Superior temporal gyrus (tissue), 1 donor: ENCODE measurements at regions not wholly inside any gene's neighbourhood (a gene's known extent, or its start where the extent isn't known, plus 50 kb on each side); places are given as distances from the start of the nearest gene placed in this dataset.

ENCODE experiments used
- DNase-seq: peaks from one replicate; pipeline ENCODE4 v3.0.0-alpha.2; 2016; ENCODE audit errors: extremely low spot score

DNA sequence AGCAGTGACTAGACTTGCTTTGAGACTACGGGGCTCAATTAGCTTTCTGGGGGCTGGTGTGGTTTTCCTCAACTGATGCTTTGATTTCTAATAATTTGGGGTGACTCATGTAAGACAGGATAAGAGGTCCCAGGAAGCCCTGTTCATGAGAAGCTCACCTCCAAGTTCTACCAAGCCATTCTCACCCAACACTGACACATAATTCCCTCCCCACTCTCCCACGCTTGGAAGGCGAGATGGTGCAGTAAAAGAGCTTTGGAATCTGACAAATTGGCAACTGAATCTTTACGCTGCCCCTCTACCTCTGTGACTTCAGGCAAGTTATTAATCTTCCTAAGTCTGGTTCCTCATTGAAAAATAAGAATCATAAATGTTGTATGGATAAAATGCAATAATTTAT lies 299.1 kb upstream of the DUSP10 start:
- no peak for DNase-seq

GRCh38 chr1:222040121-222040805 lies 298.4 kb upstream of the DUSP10 start:
- no peak for DNase-seq

GRCh38 chr1:222038971-222039370 lies 297.1 kb upstream of the DUSP10 start:
- DNase-seq, result no peak

GRCh38 chr1:222037720-222038119 lies 295.8 kb upstream of the DUSP10 start:
- DNase-seq, result no peak

DNA sequence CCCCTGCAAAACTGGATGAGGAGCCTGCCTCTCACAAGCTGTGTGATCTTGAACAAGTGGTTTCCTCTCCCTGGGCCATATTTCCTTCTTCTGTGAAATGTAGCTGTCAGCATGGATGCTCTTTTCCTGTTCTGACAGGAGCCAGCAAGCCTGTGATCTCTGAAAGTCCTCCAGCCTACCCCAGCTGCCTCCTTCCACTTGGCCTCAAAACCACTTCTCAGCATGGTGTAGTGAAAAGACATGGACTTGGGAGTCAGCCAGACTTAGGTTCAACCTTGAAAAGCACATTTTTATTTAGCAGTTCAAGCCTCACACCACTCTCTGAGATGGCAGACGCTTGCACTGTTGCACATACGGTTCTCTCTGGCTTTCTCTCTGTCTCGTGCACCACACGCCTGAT lies 292.9 kb upstream of the DUSP10 start:
- DNase-seq, result no peak

- DNase-seq, result no peak
These were observed 291.6 kb upstream of the DUSP10 start for GRCh38 chr1:222033450-222033849.

DNA sequence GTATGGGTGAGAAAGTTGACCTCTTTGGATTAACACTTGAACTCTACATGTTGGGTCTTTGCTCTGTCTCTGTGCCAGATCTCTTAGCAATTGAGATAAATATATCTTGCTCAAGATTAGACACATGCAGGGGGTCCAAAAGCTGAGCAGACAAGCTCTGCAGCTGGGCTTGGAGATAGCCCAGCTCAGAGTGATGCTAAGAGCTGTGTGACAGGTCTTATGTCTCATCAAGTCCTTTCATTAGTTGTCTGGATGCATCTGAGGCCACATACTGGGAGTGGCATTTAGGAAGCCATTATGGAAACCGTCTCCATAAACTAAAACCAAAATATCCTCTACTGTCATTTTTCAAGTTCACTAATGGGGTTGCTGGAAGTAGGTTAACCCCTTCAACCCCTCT lies 289.4 kb upstream of the DUSP10 start:
- DNase-seq, result no peak

- DNase-seq, result no peak
These were observed 286.8 kb upstream of the DUSP10 start for GRCh38 chr1:222028676-222029075.

GRCh38 chr1:222028116-222028515 lies 286.2 kb upstream of the DUSP10 start:
- no peak for DNase-seq

DNA sequence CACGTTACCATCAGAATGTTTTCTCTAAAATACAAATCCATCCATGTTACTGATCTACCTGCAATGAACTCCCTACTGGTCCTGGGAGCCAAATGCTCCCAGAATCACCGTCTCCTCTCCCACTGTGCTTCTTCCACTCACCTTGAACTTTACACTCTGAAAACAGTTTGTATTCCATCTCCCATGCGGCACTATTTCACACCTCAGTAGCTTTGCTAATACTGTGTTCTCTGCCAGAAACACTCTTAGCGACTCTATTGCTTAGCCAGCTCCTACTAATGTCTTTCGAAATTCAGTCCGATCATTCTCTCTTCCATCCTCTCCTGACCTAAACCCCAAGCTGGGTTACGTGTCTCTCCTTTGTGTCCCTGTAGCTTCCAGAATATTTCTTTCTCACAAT lies 284.4 kb upstream of the DUSP10 start:
- DNase-seq, result no peak

- no peak for DNase-seq
These were observed 281.1 kb upstream of the DUSP10 start for GRCh38 chr1:222023025-222023424.

- no peak for DNase-seq
These were observed 279.2 kb upstream of the DUSP10 start for GRCh38 chr1:222021129-222021528.

- DNase-seq, result no peak
These were observed 278.7 kb upstream of the DUSP10 start for GRCh38 chr1:222020553-222020952.

DNA sequence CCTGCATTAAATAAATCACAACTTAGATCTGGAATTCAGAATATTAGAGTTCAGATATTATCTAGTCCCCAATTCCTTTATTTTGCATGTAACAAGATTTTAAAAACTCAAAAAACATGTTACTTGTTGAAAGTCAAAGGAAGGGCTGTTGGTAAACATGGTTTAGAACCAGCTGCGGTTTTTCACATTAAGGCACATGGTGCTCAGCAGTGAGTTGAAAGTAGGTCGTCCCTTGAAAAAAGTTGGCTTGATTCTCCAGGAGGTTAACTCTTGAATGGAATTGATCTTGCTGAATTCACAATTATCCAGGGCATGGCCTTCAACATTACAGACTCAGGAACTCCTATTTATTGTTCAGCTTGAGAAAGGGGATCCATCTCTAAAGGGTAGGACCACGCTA lies 277.1 kb upstream of the DUSP10 start:
- DNase-seq, result no peak

DNA sequence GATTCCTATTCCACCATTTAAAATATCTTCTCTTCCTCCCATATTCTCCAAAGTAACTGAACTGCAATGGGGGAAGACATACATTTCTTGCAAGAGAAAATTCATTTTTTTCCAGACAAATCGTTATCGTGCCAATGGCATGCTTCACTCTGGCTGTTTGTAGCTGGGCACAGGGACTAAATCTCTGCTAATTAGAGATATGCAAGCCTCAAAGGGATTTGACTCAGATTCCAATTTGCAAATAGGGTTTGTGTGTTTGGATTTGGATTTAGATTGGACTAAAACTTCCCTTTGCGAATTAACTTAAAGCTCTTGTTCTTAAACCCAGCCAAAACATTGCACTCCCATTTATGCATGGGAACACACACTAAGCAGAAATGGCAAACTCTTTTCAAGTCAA lies 276.2 kb upstream of the DUSP10 start:
- no peak for DNase-seq

DNA sequence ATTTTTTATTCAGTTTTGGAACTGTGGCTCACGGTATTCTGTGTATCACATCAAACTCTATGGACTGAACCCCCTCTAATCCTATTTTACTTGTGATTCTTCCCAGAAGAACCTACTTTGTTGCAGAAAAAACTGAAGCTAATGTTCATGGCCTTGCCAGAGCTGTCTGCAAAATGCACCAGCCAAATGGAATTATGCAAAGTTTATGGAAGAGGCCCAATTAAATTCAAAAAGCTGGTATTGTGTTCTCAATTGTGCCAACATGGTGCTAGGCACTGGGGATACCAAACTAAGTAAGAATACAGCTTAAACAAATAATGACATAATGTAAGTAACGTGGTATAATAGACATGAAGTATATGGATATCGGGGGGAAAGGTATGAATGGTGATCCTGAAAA lies 273.8 kb upstream of the DUSP10 start:
- DNase-seq, result no peak

DNA sequence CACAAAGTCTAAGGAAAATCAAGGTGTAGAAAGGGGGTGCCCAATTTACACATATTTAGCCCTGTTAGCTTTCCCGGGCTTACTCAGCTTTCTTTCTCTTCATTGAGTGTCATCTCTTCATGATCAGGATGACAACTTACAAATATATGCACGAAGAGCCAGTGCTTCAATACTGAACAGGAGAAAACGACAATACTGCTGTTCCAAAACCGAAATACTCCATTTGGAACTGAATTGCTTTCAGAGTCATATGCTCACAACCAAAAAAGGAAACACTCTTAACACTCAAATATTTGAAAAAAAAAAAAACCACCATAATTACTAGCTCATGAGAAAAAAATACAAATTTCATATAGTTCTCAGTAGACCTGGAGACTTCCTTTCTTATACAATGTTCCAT lies 272.1 kb upstream of the DUSP10 start:
- no peak for DNase-seq

GRCh38 chr1:222012816-222013215 lies 270.9 kb upstream of the DUSP10 start:
- DNase-seq, result no peak

GRCh38 chr1:222010306-222010705 lies 268.4 kb upstream of the DUSP10 start:
- DNase-seq, result no peak

DNA sequence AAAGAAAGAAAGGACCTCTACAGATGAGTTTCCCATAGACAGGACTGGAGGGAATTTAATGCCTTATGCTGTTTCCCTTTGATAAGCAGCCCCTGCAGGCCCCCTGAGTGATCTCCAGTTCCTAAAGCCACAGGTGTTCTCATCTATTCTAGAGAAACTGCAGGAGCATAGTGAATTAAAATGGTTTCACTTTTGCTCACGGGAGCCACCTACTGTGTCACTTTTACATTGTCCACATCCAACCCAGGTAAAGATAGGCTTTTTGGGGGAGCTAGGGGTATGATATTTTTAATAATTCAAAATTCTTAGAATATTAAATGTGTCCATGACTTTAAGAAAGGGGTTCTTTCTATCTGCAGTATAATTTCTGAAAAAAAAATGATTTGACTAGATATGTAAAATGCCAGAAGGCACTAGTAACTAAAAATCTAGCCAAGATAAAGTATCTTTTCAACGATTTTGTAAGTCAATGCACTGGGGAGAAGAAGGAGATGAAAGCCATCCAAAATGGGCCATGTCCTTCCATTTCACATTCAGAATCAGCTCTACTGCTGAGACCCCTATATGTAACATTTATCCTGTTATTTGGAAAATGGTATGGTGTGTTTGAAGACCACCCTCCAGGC lies 267.3 kb upstream of the DUSP10 start:
- no peak for DNase-seq

- DNase-seq, result no peak
These were observed 264.8 kb upstream of the DUSP10 start for GRCh38 chr1:222006715-222007114.

DNA sequence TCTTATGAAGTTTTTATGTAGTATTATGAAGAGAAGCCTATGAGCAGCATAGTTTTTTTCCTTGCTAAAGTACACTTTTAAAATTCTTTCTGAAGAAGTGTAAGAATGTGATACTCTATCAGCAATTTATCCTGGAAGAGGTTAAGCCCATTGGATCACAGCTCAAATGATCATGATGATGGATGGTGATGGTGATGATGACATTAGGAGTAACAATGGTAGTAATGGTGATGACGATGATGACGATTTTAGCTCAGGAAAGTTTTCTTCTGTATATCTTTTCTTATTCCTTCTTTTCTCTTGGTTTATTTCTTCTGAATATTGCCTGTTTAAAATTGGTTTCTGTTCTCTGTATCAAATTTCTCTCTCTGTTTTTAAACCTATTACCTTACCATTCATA lies 262.9 kb upstream of the DUSP10 start:
- DNase-seq, result no peak

GRCh38 chr1:222004034-222004433 lies 262.1 kb upstream of the DUSP10 start:
- DNase-seq, result no peak

- DNase-seq, result no peak
These were observed 260.6 kb upstream of the DUSP10 start for GRCh38 chr1:222002503-222002902.
